ENCODE measurements at regions not wholly inside any gene's neighbourhood (a gene's known extent, or its start where the extent isn't known, plus 50 kb on each side); places are given as distances from the start of the nearest gene placed in this dataset.

DNA sequence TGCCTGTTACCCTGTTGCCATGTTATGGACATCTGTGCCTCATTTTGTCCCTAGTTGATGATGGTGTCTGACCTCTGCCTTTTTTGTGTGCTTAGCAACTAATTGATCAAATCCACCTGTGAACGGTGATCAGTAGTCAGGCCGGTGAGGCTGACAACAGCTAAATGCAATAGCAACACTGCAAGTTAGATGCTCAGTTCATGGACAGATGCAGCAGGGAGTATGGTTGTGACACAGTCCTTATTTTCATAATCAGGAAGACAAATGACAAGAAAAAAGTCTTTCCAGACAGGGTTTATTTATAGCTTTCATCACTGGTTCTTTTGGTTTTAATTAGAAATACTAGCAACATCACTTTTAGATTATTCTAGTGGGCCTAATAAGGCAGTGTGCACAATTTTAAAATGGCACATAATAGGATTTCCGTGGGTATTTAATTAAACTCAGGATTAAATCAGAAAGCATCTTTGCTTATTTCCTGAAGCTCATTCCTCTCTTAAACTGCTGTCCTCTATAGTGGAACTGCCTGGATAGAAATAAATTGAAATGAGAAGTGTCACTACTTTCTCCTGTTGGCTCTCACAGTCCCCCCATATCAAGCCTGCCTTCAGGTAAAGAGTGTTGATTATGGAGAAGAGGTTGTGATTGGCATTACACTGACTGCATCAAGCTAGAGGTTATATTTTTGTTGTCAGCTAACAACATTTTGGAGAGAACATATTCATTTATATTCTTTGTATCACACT, 281.1 kb upstream of the NAV3 start:
- Histone ChIP-seq H4K20me1 (ENCODE audit: insufficient read depth, low read length) (no peaks in the 10 kb centered on the region), H3K36me3 (ENCODE audit: insufficient read depth, low read length) (no peaks in the 10 kb centered on the region), H3K4me1 (ENCODE audit: insufficient read depth, low read length) (no peaks in the 10 kb centered on the region), H2AFZ (ENCODE audit: low read depth, low read length) (no peak overlapping the region), H3K4me2 (ENCODE audit: insufficient read depth, low read length) (no peak overlapping the region), H3K27ac (ENCODE audit: low read length) (no peak overlapping the region), H3K79me2 (ENCODE audit: insufficient read depth, low read length) (no peaks in the 10 kb centered on the region), H3K9ac (ENCODE audit: low read depth, low read length) (no peak overlapping the region), H3K4me3 (ENCODE audit: low read depth in 1 of 2, low read length in 2 of 2) (no peak overlapping the region), H3K9me3 (ENCODE audit: insufficient read depth, low read length, severe bottlenecking) (no peaks in the 10 kb centered on the region), H3K27me3 (ENCODE audit: insufficient read depth, low read length, poor library complexity) (no peaks in the 10 kb centered on the region)
- ATAC-seq (ENCODE audit: insufficient read depth, low read depth) (no peak), DNase-seq (no peak)
- TF ChIP-seq, protein P1, sequence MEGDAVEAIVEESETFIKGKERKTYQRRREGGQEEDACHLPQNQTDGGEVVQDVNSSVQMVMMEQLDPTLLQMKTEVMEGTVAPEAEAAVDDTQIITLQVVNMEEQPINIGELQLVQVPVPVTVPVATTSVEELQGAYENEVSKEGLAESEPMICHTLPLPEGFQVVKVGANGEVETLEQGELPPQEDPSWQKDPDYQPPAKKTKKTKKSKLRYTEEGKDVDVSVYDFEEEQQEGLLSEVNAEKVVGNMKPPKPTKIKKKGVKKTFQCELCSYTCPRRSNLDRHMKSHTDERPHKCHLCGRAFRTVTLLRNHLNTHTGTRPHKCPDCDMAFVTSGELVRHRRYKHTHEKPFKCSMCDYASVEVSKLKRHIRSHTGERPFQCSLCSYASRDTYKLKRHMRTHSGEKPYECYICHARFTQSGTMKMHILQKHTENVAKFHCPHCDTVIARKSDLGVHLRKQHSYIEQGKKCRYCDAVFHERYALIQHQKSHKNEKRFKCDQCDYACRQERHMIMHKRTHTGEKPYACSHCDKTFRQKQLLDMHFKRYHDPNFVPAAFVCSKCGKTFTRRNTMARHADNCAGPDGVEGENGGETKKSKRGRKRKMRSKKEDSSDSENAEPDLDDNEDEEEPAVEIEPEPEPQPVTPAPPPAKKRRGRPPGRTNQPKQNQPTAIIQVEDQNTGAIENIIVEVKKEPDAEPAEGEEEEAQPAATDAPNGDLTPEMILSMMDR (IDR thresholded peaks at IDR 0.05; ENCODE audit: borderline replicate concordance, extremely low read depth, low read length, poor library complexity, severe bottlenecking): no peak
- TF ChIP-seq EZH2 (IDR thresholded peaks at IDR 0.05; ENCODE audit: borderline replicate concordance, low read depth, low read length, severe bottlenecking): no peak

DNA sequence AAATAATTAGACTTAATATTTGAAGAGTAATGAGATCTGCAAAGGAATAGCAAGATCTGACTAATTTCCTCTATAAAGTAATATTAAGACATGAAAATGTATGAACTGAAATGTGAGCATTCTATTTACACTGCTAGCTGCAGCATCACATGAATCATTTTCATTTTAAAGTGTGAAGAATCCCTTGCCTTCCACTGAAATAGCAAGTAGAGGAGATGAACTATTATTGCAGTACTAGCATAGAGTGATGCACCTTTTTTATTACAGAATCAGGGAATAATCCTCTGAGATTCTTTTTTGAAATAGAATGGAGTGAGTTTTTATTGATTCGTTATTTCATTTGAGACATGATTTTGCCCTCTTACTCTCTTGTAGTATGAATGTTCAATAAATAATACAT, 281.9 kb upstream of the NAV3 start:
- H3K9me3 ChIP-seq (ENCODE audit: insufficient read depth, low read length, severe bottlenecking): no peaks in the 10 kb centered on the region
- H3K27me3 ChIP-seq (ENCODE audit: insufficient read depth, low read length, poor library complexity): no peaks in the 10 kb centered on the region
- H3K4me2 ChIP-seq (ENCODE audit: insufficient read depth, low read length): no peak overlapping the region
- H3K27ac ChIP-seq (ENCODE audit: low read length): no peak overlapping the region
- H3K4me1 ChIP-seq (ENCODE audit: insufficient read depth, low read length): no peaks in the 10 kb centered on the region
- H3K4me3 ChIP-seq (ENCODE audit: low read depth in 1 of 2, low read length in 2 of 2): no peak overlapping the region
- ATAC-seq (ENCODE audit: insufficient read depth, low read depth): no peak
- TF ChIP-seq, protein P1 (IDR thresholded peaks at IDR 0.05; ENCODE audit: borderline replicate concordance, extremely low read depth, low read length, poor library complexity, severe bottlenecking): no peak
- TF ChIP-seq EZH2 (IDR thresholded peaks at IDR 0.05; ENCODE audit: borderline replicate concordance, low read depth, low read length, severe bottlenecking): no peak
- no peak overlapping the region for H3K9ac ChIP-seq (ENCODE audit: low read depth, low read length)
- H3K36me3 ChIP-seq (ENCODE audit: insufficient read depth, low read length): no peaks in the 10 kb centered on the region
- H2AFZ ChIP-seq (ENCODE audit: low read depth, low read length): no peak overlapping the region
- H4K20me1 ChIP-seq (ENCODE audit: insufficient read depth, low read length): no peaks in the 10 kb centered on the region
- H3K79me2 ChIP-seq (ENCODE audit: insufficient read depth, low read length): no peaks in the 10 kb centered on the region
- no peak for DNase-seq

DNA sequence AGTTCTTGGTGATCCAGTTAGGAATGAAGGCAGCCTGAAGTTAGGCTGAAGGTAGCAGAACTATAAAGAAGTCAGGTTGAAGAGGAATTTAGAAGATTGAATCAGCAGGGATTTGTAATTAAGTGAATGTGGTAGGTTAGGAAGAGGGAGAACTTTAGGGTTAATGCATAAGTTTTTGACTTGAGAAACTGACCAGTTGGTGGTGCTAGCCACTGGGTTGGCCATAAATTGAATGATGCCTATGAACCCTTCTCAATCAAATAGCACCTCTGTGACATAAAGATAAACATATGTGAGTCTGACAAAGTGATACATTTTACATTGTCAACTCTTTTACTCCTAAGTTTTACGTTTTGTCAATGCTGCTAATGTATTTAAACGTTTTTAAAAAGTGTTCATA, 290.6 kb upstream of the NAV3 start:
- no peak overlapping the region for H3K4me3 ChIP-seq (ENCODE audit: low read depth in 1 of 2, low read length in 2 of 2)
- H3K36me3 ChIP-seq (ENCODE audit: insufficient read depth, low read length): no peaks in the 10 kb centered on the region
- H3K9ac ChIP-seq (ENCODE audit: low read depth, low read length): no peak overlapping the region
- H4K20me1 ChIP-seq (ENCODE audit: insufficient read depth, low read length): no peaks in the 10 kb centered on the region
- H3K27ac ChIP-seq (ENCODE audit: low read length): no peak overlapping the region
- no peaks in the 10 kb centered on the region for H3K27me3 ChIP-seq (ENCODE audit: insufficient read depth, low read length, poor library complexity)
- no peak for TF ChIP-seq EZH2 (IDR thresholded peaks at IDR 0.05; ENCODE audit: borderline replicate concordance, low read depth, low read length, severe bottlenecking)
- TF ChIP-seq, protein P1 (IDR thresholded peaks at IDR 0.05; ENCODE audit: borderline replicate concordance, extremely low read depth, low read length, poor library complexity, severe bottlenecking): no peak
- H2AFZ ChIP-seq (ENCODE audit: low read depth, low read length): no peak overlapping the region
- no peaks in the 10 kb centered on the region for H3K9me3 ChIP-seq (ENCODE audit: insufficient read depth, low read length, severe bottlenecking)
- H3K79me2 ChIP-seq (ENCODE audit: insufficient read depth, low read length): no peaks in the 10 kb centered on the region
- H3K4me2 ChIP-seq (ENCODE audit: insufficient read depth, low read length): no peak overlapping the region
- ATAC-seq (ENCODE audit: insufficient read depth, low read depth): no peak
- no peaks in the 10 kb centered on the region for H3K4me1 ChIP-seq (ENCODE audit: insufficient read depth, low read length)
- DNase-seq: no peak
